Fibroblast of lung (primary cell): ENCODE measurements at regions not wholly inside any gene's neighbourhood (a gene's known extent, or its start where the extent isn't known, plus 50 kb on each side); places are given as distances from the start of the nearest gene placed in this dataset.

Experiments
- DNase-seq, 2 donors: peaks; one replicate each; pipeline versions ENCODE4 v3.0.0 to v3.0.0-alpha.2; 2010; ENCODE audit warnings: low read depth in 2 of 2
- H2AFZ ChIP-seq: 2 replicates; pipeline ENCODE4 v1.5.1; 2012; ENCODE audit warnings: low read length, control low read depth, inconsistent platforms
- H3K27ac ChIP-seq: 2 replicates; pipeline ENCODE4 v1.5.1; 2011; ENCODE audit warnings: low read length, control low read depth; ENCODE audit not compliant: insufficient read depth
- H3K27me3 ChIP-seq: 2 replicates; pipeline ENCODE4 v1.5.1; 2011; ENCODE audit warnings: mild to moderate bottlenecking, low read length; ENCODE audit not compliant: control insufficient read depth, insufficient read depth
- H3K36me3 ChIP-seq: 2 replicates; pipeline ENCODE4 v1.5.1; 2011; ENCODE audit warnings: low read length; ENCODE audit not compliant: control insufficient read depth, insufficient read depth
- H3K4me1 ChIP-seq: 2 replicates; pipeline ENCODE4 v1.5.1; 2011; ENCODE audit warnings: low read length; ENCODE audit not compliant: control insufficient read depth, insufficient read depth; ENCODE audit errors: extremely low read depth
- H3K4me2 ChIP-seq: 2 replicates; pipeline ENCODE4 v1.5.1; 2011; ENCODE audit warnings: low read length, control low read depth; ENCODE audit not compliant: insufficient read depth; ENCODE audit errors: extremely low read depth
- H3K4me3 ChIP-seq, 4 experiments: fragments of 200-600 bp in 1 of 4; sonication (generic) in 1 of 4; replicated peaks in 1 of 4; 2 replicates each; pipeline ENCODE4 v1.5.1; 2011 to 2016; ENCODE audit warnings: low read length in 4 of 4, low read depth in 3 of 4, mild to moderate bottlenecking in 3 of 4, control low read depth in 2 of 4, inconsistent platforms in 1 of 4, mixed read lengths in 1 of 4; ENCODE audit not compliant: insufficient read depth in 1 of 4; ENCODE audit errors: control extremely low read depth in 1 of 4
- H3K79me2 ChIP-seq: 2 replicates; pipeline ENCODE4 v1.5.1; 2012; ENCODE audit warnings: mild to moderate bottlenecking, low read length, inconsistent platforms; ENCODE audit not compliant: control insufficient read depth, insufficient read depth
- H3K9ac ChIP-seq: 2 replicates; pipeline ENCODE4 v1.5.1; 2011; ENCODE audit warnings: mild to moderate bottlenecking, low read length, control low read depth; ENCODE audit not compliant: insufficient read depth
- H3K9me3 ChIP-seq: 2 replicates; pipeline ENCODE4 v1.5.1; 2012; ENCODE audit warnings: low read depth, low read length; ENCODE audit not compliant: control insufficient read depth, insufficient read depth
- H4K20me1 ChIP-seq: 2 replicates; pipeline ENCODE4 v1.5.1; 2011; ENCODE audit warnings: low read length; ENCODE audit not compliant: control insufficient read depth, insufficient read depth; ENCODE audit errors: extremely low read depth
- CTCF ChIP-seq, 2 donors: IDR thresholded peaks in 1 of 2; conservative IDR thresholded peaks in 1 of 2; 1 replicate in 1 of 2; 2 replicates in 1 of 2; pipeline ENCODE4 v1.5.1; 2011 to 2012; ENCODE audit warnings: low read length in 2 of 2, control low read depth in 1 of 2, inconsistent platforms in 1 of 2, low read depth in 1 of 2, mild to moderate bottlenecking in 1 of 2
- EZH2 ChIP-seq: IDR thresholded peaks from 2 replicates; pipeline ENCODE4 v1.5.1; 2012; ENCODE audit warnings: low read length, control low read depth, mild to moderate bottlenecking; ENCODE audit errors: missing control alignments

- no peaks in the 10 kb centered on the region for H3K27me3 ChIP-seq
- no peaks in the 10 kb centered on the region for H3K9me3 ChIP-seq
- no peak overlapping the region for H3K4me2 ChIP-seq
- H3K36me3 ChIP-seq, result no peaks in the 10 kb centered on the region
- H2AFZ ChIP-seq, result no peak overlapping the region
- H3K79me2 ChIP-seq, result no peaks in the 10 kb centered on the region
- H3K27ac ChIP-seq, result no peak overlapping the region
- no peak overlapping the region for H3K9ac ChIP-seq
- no peak for DNase-seq
- H4K20me1 ChIP-seq, result no peaks in the 10 kb centered on the region
- TF ChIP-seq EZH2 (no peak), CTCF (conservative IDR thresholded peaks at IDR 0.05 in 1 of 2, IDR thresholded peaks at IDR 0.05 in 1 of 2; ENCODE audit: low read depth in 1 of 2, low read length in 2 of 2) (no peak)
- H3K4me1 ChIP-seq, result no peaks in the 10 kb centered on the region
- no peak overlapping the region for H3K4me3 ChIP-seq
Observed at GRCh38 chr1:188122646-188123045, 1293.9 kb downstream of the PLA2G4A start.

GRCh38 chr1:188127507-188127906 is 1298.8 kb downstream of the PLA2G4A start:
- H2AFZ ChIP-seq, result no peak overlapping the region
- H4K20me1 ChIP-seq, result no peaks in the 10 kb centered on the region
- no peak overlapping the region for H3K9ac ChIP-seq
- H3K4me2 ChIP-seq, result no peak overlapping the region
- no peak overlapping the region for H3K4me3 ChIP-seq
- no peaks in the 10 kb centered on the region for H3K4me1 ChIP-seq
- H3K9me3 ChIP-seq, result no peaks in the 10 kb centered on the region
- no peaks in the 10 kb centered on the region for H3K79me2 ChIP-seq
- no peaks in the 10 kb centered on the region for H3K36me3 ChIP-seq
- no peaks in the 10 kb centered on the region for H3K27me3 ChIP-seq
- no peak overlapping the region for H3K27ac ChIP-seq
- TF ChIP-seq CTCF (conservative IDR thresholded peaks at IDR 0.05 in 1 of 2, IDR thresholded peaks at IDR 0.05 in 1 of 2; ENCODE audit: low read depth in 1 of 2, low read length in 2 of 2) (no peak), EZH2 (no peak)
- no peak for DNase-seq

GRCh38 chr1:188128761-188129160 is 1300.0 kb downstream of the PLA2G4A start:
- no peaks in the 10 kb centered on the region for H3K79me2 ChIP-seq
- no peak overlapping the region for H3K4me2 ChIP-seq
- H3K36me3 ChIP-seq, result no peaks in the 10 kb centered on the region
- no peaks in the 10 kb centered on the region for H3K27me3 ChIP-seq
- DNase-seq, result peak in 1 of 2 donors; percentile 41
- H3K4me3 ChIP-seq, result no peak overlapping the region
- H3K9me3 ChIP-seq, result no peaks in the 10 kb centered on the region
- no peaks in the 10 kb centered on the region for H4K20me1 ChIP-seq
- no peak overlapping the region for H3K27ac ChIP-seq
- no peak overlapping the region for H2AFZ ChIP-seq
- no peak overlapping the region for H3K9ac ChIP-seq
- H3K4me1 ChIP-seq, result no peaks in the 10 kb centered on the region
- no peak for TF ChIP-seq EZH2
- TF ChIP-seq CTCF (conservative IDR thresholded peaks at IDR 0.05 in 1 of 2, IDR thresholded peaks at IDR 0.05 in 1 of 2; ENCODE audit: low read depth in 1 of 2, low read length in 2 of 2), result peak in 1 of 2 donors; percentile 19
